Naive thymus-derived CD8-positive, alpha-beta T cell (primary cell): ENCODE measurements at regions not wholly inside any gene's neighbourhood (a gene's known extent, or its start where the extent isn't known, plus 50 kb on each side); places are given as distances from the start of the nearest gene placed in this dataset.

Experiments used
- ATAC-seq, 2 donors: fragments of 150-1000 bp; cut with Tn5 transposase in 1 of 2; sonication (Bioruptor Pico), chemical (Tn5 transposase) in 1 of 2; 1 replicate in 1 of 2; 2 replicates in 1 of 2; pipeline ENCODE4 v1.10.0; 2021; ENCODE audit warnings: mild to moderate bottlenecking in 2 of 2, moderate library complexity in 2 of 2
- POLR2A ChIA-PET: fragments of 350-600 bp; sonication (Branson Sonifier 250); formaldehyde crosslinking; loops from one replicate; lab custom pipeline; 2021; ENCODE audit warnings: antibody characterized with exemption; lab: Charles Lee
- DNase-seq, 10 donors: peaks; one replicate each; pipeline versions ENCODE4 v3.0.0 to v3.0.0-alpha.2; 2020 to 2022
- H3K27ac Mint-ChIP-seq, 10 donors: one replicate each; pipeline ENCODE4 v1.8.0; 2020 to 2022; ENCODE audit warnings: mild to moderate bottlenecking in 10 of 10, mixed read lengths in 10 of 10, moderate library complexity in 4 of 10, inconsistent platforms in 1 of 10
- H3K27me3 Mint-ChIP-seq, 5 donors: one replicate each; pipeline ENCODE4 v1.8.0; 2021 to 2022; ENCODE audit warnings: mixed read lengths in 5 of 5
- H3K36me3 Mint-ChIP-seq, 3 donors: one replicate each; pipeline ENCODE4 v1.8.0; 2020 to 2022; ENCODE audit warnings: mixed read lengths in 3 of 3, mild to moderate bottlenecking in 2 of 3, inconsistent platforms in 1 of 3
- H3K4me1 Mint-ChIP-seq, 4 donors: one replicate each; pipeline ENCODE4 v1.8.0; 2021 to 2022; ENCODE audit warnings: mixed read lengths in 4 of 4
- H3K4me3 Mint-ChIP-seq, 10 donors: one replicate each; pipeline ENCODE4 v1.8.0; 2020 to 2022; ENCODE audit warnings: mild to moderate bottlenecking in 10 of 10, mixed read lengths in 10 of 10, moderate library complexity in 6 of 10, inconsistent platforms in 1 of 10
- H3K9me3 Mint-ChIP-seq, 9 donors: one replicate each; pipeline ENCODE4 v1.8.0; 2020 to 2022; ENCODE audit warnings: mixed read lengths in 9 of 9, mild to moderate bottlenecking in 3 of 9, inconsistent platforms in 1 of 9, moderate library complexity in 1 of 9

DNA sequence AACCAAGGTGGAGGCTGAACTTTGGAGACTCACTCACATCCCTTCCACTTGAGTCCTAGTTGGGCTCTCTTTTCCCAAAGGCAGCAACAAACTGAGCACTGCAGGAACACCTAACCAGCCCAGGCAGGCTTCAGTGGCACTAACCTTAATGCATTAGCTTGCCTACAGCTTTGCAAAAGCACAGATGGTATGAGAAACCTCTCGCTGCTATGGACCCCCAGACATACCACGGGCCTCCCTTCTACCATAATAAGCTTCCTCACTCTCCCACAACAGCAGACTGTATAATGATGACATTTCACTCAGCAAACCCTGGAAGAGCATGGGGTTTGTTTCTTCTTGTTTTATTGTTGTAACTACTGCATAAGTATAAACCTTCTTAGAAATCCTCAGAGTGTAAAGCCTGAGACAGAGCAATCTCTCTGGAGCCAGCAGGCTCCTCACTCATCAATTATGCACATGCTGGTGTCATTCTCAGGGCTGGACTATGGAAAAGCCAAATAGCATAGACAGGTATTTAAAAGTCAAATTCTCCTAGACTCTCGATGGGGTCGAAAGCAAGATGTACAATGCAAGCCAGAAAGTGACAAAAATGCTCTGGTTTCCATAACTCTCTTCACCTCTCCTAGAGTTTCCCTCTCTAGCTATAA is 167.6 kb downstream of the NXPE2 start:
- Mint-ChIP-seq H3K27ac (no peak overlapping the region), H3K27me3 (peaks cover 2 to 26% (median 4%) of the 10 kb centered on the region in 5 donors), H3K4me3 (no peak overlapping the region), H3K4me1 (no peaks in the 10 kb centered on the region), H3K9me3 (peaks cover 0 to 2% (median 0%) of the 10 kb centered on the region in 9 donors), H3K36me3 (no peaks in the 10 kb centered on the region)
- POLR2A ChIA-PET: no interaction called here
- DNase-seq (no peak), ATAC-seq (no peak)

DNA sequence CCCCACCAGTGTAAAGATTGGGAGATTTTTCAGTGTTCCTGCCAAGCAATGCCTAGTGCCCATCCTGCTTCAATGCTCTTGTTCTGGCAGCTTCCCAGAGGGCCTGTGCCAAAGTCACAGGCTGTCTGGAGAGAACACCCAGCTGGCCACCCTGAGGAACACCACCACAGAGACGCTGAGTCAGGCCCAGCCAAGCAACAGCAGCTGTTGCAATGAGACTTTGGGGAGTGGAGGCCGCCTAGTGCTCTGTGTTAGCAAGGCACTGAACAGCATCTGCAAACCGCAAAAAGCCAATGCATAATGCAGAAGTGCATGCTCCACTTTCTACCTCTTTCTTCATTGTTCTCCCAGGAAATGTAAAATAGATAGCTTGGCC is 168.1 kb downstream of the NXPE2 start:
- POLR2A ChIA-PET: no interaction called here
- ATAC-seq: no peak
- DNase-seq: no peak

DNA sequence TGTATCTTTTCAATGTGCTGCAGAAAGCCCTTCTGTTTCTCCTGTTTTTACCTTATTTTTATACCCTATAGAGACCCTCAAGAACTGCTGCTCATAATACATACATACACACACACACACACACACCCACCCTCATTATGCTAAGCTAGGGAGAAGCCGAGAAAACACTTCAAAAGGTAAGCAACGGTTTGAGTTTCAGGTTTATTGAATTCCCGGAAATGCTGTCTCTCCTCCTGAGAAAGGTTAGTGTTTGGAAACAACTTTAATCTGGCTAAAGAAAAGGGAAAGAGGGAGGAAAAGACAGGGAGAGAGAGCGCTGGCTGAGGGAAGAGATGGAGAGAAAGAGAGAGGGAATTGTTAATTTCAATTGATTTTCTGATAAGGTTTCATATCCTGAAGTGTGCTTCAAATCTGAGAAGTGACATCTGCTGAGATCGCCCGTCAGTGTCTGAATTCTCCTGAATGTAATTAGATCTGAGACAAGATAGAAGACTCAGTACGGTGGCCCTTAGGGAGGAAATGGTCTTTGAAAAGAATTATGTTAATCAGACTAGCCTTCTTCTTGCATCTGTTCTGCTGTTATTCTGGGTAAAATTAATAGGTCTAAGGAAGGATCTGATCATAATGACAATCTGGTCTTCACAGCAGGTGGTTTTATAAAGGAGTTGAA is 169.1 kb downstream of the NXPE2 start:
- Mint-ChIP-seq H3K9me3 (peaks cover 0 to 2% (median 0%) of the 10 kb centered on the region in 9 donors), H3K4me3 (no peak overlapping the region), H3K27ac (no peak overlapping the region), H3K27me3 (peaks cover 3 to 32% (median 4%) of the 10 kb centered on the region in 5 donors), H3K36me3 (no peaks in the 10 kb centered on the region), H3K4me1 (no peaks in the 10 kb centered on the region)
- ATAC-seq: no peak
- DNase-seq: no peak
- POLR2A ChIA-PET: no interaction called here

More for the DNA sequence above, 168.1 kb downstream of the NXPE2 start:
- Mint-ChIP-seq H3K36me3 (no peaks in the 10 kb centered on the region), H3K27ac (no peak overlapping the region), H3K4me3 (no peak overlapping the region), H3K9me3 (peaks cover 0 to 2% (median 0%) of the 10 kb centered on the region in 9 donors), H3K27me3 (peaks cover 2 to 26% (median 4%) of the 10 kb centered on the region in 5 donors), H3K4me1 (no peaks in the 10 kb centered on the region)

DNA sequence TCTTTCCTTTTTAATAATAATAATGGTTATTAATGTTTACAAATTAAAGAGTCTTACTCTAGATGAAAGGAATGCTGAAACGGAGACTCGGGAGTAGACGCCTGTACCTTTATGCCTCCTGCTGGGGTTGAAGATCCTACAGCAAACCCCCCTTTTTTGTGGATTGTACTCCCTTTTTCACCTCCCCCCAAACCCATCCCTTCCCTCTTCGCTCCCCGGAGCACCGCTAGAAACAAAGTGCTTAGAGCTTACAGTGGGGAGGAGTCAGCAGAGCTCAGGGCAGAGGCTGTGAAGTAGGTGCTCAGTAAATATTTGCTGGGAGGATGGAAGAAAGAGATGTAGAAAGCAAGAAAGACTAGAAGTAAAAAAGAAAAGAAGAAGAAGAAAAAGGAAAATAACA is 169.7 kb downstream of the NXPE2 start:
- ATAC-seq (no peak), DNase-seq (no peak)
- Mint-ChIP-seq H3K9me3 (peaks cover 0 to 2% (median 0%) of the 10 kb centered on the region in 9 donors), H3K27me3 (peaks cover 3 to 32% (median 4%) of the 10 kb centered on the region in 5 donors), H3K4me3 (no peak overlapping the region), H3K4me1 (no peaks in the 10 kb centered on the region), H3K27ac (no peak overlapping the region), H3K36me3 (no peaks in the 10 kb centered on the region)
- POLR2A ChIA-PET: no interaction called here

DNA sequence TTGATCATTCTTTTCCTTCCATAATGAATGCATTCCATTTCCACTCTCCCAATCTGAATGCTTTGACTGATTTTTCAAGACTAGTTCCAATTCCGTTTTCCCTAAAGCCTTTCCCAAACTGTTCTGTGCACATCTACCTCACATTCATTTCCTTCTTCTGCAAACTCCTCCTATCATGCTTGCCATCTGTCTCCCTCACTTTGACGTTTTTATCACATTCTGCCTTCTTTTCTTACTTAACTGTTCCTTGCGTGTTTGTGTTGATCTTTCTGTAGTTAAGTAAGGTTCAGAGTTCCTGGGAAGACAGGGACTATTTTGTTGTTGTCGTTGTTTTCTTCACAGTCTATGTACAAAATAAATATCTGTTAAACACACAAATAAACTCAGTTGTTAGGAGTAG is 179.0 kb downstream of the NXPE2 start:
- H3K27me3 Mint-ChIP-seq: peaks cover 0 to 19% (median 5%) of the 10 kb centered on the region in 5 donors

DNA sequence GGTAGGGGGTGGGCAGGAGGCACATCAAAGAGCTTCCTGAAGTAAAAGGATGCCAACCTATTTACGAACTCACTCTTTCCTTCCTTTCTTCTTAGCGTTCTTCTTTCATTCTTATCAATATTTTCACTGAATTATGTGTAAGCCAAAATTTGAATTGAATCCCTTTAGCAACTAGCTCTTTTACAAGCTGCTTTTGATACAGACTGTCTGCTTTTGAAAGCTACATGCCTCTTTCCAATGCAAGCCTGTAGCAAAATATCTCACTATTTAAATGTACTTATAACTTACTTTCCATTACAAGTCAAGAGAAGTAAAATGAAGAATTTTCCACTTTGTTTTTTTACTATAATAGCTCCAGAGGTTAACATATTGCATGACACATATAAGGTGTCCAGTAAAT is 186.6 kb downstream of the NXPE2 start:
- Mint-ChIP-seq H3K4me3 (no peak overlapping the region), H3K27me3 (peaks cover 0 to 7% (median 0%) of the 10 kb centered on the region in 5 donors), H3K9me3 (peaks cover 0 to 4% (median under 1%) of the 10 kb centered on the region in 9 donors), H3K36me3 (no peaks in the 10 kb centered on the region), H3K27ac (no peak overlapping the region), H3K4me1 (no peaks in the 10 kb centered on the region)
- POLR2A ChIA-PET: no interaction called here
- ATAC-seq (no peak), DNase-seq (no peak)

More for the DNA sequence above, 179.0 kb downstream of the NXPE2 start:
- POLR2A ChIA-PET: no interaction called here
- no peak for DNase-seq
- no peaks in the 10 kb centered on the region for H3K36me3 Mint-ChIP-seq
- no peak for ATAC-seq
- peaks cover 0 to 28% (median 3%) of the 10 kb centered on the region in 9 donors for H3K9me3 Mint-ChIP-seq
- H3K4me3 Mint-ChIP-seq: no peak overlapping the region
- H3K4me1 Mint-ChIP-seq: no peaks in the 10 kb centered on the region
- H3K27ac Mint-ChIP-seq: no peak overlapping the region

DNA sequence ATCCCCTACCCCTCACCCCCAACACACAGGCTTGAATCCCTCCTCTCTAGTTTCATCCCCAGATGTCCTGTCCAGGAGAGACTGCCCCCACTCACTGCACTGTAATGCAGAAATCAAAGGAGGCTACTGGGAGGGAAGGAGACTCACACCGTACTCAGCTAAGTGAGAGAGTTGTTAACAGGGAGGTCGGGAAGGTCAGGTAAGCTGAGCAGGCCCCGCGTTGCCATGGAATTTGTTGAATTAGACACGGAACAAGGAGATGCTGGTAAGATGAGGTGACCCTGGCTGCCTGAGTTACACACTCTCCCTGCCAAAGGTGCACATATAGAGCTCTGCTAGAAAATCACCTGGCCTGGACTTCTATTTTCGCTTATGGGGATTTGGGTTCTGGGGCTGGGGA is 197.9 kb downstream of the NXPE2 start:
- no peak overlapping the region for H3K4me3 Mint-ChIP-seq
- POLR2A ChIA-PET: no interaction called here
- H3K9me3 Mint-ChIP-seq: no peaks in the 10 kb centered on the region

DNA sequence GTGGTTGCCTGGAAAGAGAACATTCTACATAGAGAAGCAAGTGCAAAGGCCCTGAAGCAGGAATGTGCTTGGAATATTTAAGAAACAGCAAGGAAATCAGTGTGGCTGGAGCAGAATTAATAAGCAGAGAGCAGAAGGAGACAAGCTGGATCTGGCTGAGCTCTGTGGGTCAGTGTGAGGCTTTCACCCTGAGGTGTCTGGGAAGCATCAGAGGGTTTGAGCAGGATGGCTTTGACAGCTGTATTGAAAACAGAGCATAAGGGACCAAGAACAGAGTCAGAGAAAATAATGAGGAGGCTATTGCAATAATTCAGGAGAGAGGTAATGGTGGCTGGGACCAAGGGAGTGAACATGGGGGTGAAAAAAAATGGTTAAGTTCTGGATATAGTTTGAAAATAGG is 199.6 kb downstream of the NXPE2 start:
- POLR2A ChIA-PET: no interaction called here
- H3K36me3 Mint-ChIP-seq: no peaks in the 10 kb centered on the region
- H3K9me3 Mint-ChIP-seq: no peaks in the 10 kb centered on the region

More for the DNA sequence above, 197.9 kb downstream of the NXPE2 start:
- no peak overlapping the region for H3K27ac Mint-ChIP-seq
- H3K4me1 Mint-ChIP-seq: peaks cover 0 to 3% (median 0%) of the 10 kb centered on the region in 4 donors
- no peak for DNase-seq
- H3K36me3 Mint-ChIP-seq: no peaks in the 10 kb centered on the region
- ATAC-seq: no peak
- peaks cover 0 to 9% (median 3%) of the 10 kb centered on the region in 5 donors for H3K27me3 Mint-ChIP-seq

DNA sequence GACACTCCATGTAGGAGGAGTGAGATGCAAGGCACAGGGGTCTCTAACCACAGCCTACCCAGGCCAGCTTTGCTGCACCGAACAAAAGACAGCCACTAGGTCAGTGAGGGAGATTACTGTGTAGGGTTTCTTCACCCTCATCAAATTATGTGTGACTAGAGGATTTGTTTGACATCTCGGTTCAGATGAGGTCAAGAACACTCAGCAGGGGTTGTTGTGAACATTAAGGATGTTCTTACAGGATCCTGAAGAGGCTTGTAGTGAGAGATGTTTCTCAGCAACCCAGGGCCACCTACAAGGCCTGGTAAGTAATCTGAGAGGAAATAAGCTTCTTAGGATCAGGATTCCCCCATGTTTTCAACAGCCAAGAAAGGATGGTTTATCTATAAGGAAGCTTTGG is 202.1 kb downstream of the NXPE2 start:
- Mint-ChIP-seq H3K9me3 (peaks cover 0 to 4% (median 0%) of the 10 kb centered on the region in 9 donors), H3K4me3 (no peak overlapping the region), H3K27ac (no peak overlapping the region), H3K4me1 (no peaks in the 10 kb centered on the region), H3K36me3 (no peaks in the 10 kb centered on the region), H3K27me3 (peaks cover 0 to 4% (median 3%) of the 10 kb centered on the region in 5 donors)
- ATAC-seq: no peak
- DNase-seq: no peak
- POLR2A ChIA-PET: no interaction called here

More for the DNA sequence above, 199.6 kb downstream of the NXPE2 start:
- peaks cover 0 to 4% (median 3%) of the 10 kb centered on the region in 5 donors for H3K27me3 Mint-ChIP-seq
- ATAC-seq (no peak), DNase-seq (no peak)
- no peaks in the 10 kb centered on the region for H3K4me1 Mint-ChIP-seq
- H3K4me3 Mint-ChIP-seq: no peak overlapping the region
- no peak overlapping the region for H3K27ac Mint-ChIP-seq

DNA sequence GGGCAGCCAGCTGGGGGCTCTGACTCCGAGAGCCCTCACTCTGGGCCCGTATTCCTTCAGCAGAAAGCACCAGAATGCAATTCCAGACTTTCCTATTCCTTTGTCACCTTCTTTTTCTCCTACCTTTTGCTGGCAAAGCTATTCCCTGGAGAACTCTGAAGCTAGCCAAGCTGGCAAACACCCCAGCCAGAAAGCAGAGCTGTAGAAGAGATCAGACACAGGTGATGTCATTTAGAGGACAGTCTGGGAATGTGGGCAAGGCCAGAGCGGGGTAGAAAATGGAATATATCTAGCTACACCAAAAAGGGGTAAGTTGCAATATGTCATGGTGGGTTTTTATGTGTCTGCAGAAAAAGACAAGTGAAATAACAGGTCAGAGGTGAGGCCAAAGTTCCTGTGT is 205.1 kb downstream of the NXPE2 start:
- Mint-ChIP-seq H3K27ac (no peak overlapping the region), H3K27me3 (peaks cover 0 to 10% (median 8%) of the 10 kb centered on the region in 5 donors), H3K4me3 (no peak overlapping the region), H3K4me1 (no peaks in the 10 kb centered on the region), H3K9me3 (peaks cover 0 to 4% (median 0%) of the 10 kb centered on the region in 9 donors), H3K36me3 (no peaks in the 10 kb centered on the region)
- ATAC-seq (no peak), DNase-seq (no peak)
- POLR2A ChIA-PET: no interaction called here

DNA sequence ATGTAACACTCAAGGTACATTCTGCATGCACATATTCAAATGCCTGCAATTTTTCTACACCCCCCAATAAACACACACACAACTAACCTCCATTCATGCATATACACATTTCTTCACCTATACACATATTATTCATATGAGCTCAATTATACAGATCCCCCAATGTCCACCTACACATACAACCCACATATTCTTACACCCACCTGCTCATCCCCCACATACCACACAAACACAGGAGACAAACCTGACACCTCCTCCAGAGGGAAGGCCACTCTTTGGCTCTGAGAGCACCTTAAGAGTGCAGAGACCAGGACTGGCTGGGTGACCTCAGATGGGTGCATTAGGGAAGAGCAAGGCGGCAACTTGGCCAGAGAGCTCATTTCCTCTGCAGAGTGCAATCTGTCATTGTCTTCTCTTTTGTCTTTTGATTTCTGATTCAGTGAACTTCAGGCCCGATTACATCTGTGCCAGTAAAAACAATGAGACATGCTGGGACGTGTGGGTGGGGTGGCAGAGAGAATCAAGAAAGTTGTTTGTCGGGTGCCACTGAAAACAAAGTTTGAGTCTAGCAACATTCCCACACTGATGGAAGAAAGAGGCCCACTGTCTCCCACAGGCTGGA is 208.4 kb downstream of the NXPE2 start:
- Mint-ChIP-seq H3K4me1 (no peaks in the 10 kb centered on the region), H3K27me3 (peaks cover 0 to 16% (median 9%) of the 10 kb centered on the region in 5 donors), H3K4me3 (no peak overlapping the region), H3K36me3 (no peaks in the 10 kb centered on the region), H3K9me3 (peaks cover 0 to 7% (median 0%) of the 10 kb centered on the region in 9 donors), H3K27ac (no peak overlapping the region)
- POLR2A ChIA-PET: no interaction called here
- no peak for DNase-seq
- ATAC-seq: no peak

DNA sequence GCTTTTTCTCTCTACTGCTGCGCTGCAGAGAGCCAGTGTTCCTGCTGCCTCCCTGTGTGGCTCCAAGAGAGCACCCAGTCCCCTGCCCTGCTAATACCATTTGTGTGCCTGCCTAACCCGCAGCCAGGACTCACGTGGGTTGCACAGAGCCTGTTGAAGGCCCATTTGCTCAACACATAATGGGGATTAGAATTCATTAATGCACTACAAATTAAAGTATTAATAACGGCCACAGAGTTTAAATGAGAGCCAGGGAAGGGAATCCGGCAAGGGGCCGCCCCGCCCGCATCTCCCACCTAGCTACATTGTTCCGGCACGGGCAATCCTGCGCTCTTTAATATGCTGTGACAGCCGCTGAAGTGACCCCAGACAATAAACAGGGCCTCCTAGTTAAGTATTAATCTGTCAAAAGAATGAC is 211.3 kb downstream of the NXPE2 start:
- H3K4me3 Mint-ChIP-seq: no peak overlapping the region
- peaks cover 0 to 7% (median 0%) of the 10 kb centered on the region in 9 donors for H3K9me3 Mint-ChIP-seq
- H3K4me1 Mint-ChIP-seq: no peaks in the 10 kb centered on the region
- POLR2A ChIA-PET: no interaction called here
- no peak for ATAC-seq
- no peaks in the 10 kb centered on the region for H3K36me3 Mint-ChIP-seq
- no peak for DNase-seq
- H3K27ac Mint-ChIP-seq: peak overlapping the region in 1 of 10 donors; percentile 20
- H3K27me3 Mint-ChIP-seq: peaks cover 0 to 19% (median 9%) of the 10 kb centered on the region in 5 donors

DNA sequence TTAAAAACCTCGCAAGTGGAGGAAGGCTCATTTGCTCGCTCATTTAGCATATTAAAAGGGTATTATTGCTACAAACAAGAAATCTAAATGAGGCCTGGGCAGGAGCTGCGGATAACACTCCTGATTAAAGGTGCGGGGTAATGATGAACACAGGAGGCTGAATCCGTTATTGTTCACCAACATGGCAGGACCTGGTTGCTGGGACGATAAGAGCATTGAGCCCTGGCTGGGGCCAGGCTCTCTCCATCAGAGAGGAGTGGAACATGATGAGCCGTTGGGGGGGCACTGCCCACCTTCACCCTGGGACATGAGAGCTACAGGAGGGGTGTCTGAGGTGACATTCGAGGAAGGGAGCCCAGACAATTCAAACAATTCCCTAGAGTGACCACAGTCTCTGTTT is 211.7 kb downstream of the NXPE2 start:
- Mint-ChIP-seq H3K9me3 (peaks cover 0 to 7% (median 0%) of the 10 kb centered on the region in 9 donors), H3K36me3 (no peaks in the 10 kb centered on the region), H3K4me3 (no peak overlapping the region), H3K27ac (no peak overlapping the region), H3K4me1 (no peaks in the 10 kb centered on the region), H3K27me3 (peaks cover 0 to 19% (median 9%) of the 10 kb centered on the region in 5 donors)
- no peak for DNase-seq
- ATAC-seq: no peak
- POLR2A ChIA-PET: no interaction called here
